Natural killer cell (primary cell): ENCODE measurements at regions not wholly inside any gene's neighbourhood (a gene's known extent, or its start where the extent isn't known, plus 50 kb on each side); places are given as distances from the start of the nearest gene placed in this dataset.

Source experiments
- ATAC-seq, 3 donors: fragments of 150-1000 bp in 2 of 3; fragments of 200-7000 bp in 1 of 3; cut with Tn5 transposase; 1 replicate in 1 of 3; 2 replicates in 2 of 3; pipeline ENCODE4 v1.10.0; 2021; ENCODE audit warnings: mild to moderate bottlenecking in 2 of 3, moderate library complexity in 2 of 3
- DNase-seq, 2 donors: peaks; one replicate each; pipeline versions ENCODE4 v3.0.0 to v3.0.0-alpha.2; 2013 to 2021; ENCODE audit warnings: mixed read lengths in 1 of 2
- H3K27ac ChIP-seq: one replicate; pipeline ENCODE4 v1.5.1; 2013; ENCODE audit warnings: mild to moderate bottlenecking, low read length
- H3K27me3 ChIP-seq: one replicate; pipeline ENCODE4 v1.6.1; 2013; ENCODE audit warnings: low read length; ENCODE audit not compliant: control insufficient read depth, insufficient read depth
- H3K36me3 ChIP-seq: one replicate; pipeline ENCODE4 v1.6.1; 2013; ENCODE audit warnings: low read length; ENCODE audit not compliant: control insufficient read depth, insufficient read depth
- H3K4me1 ChIP-seq: one replicate; pipeline ENCODE4 v1.6.1; 2013; ENCODE audit warnings: low read length; ENCODE audit not compliant: control insufficient read depth, insufficient read depth
- H3K4me3 ChIP-seq: one replicate; pipeline ENCODE4 v1.5.1; 2013; ENCODE audit warnings: low read length
- H3K9me3 ChIP-seq: one replicate; pipeline ENCODE4 v1.6.1; 2013; ENCODE audit warnings: low read length; ENCODE audit not compliant: control insufficient read depth, insufficient read depth
- H3K27ac Mint-ChIP-seq, 2 donors: one replicate each; pipeline ENCODE4 v1.8.0; 2022; ENCODE audit warnings: mild to moderate bottlenecking in 2 of 2, mixed read lengths in 2 of 2, moderate library complexity in 1 of 2
- H3K27me3 Mint-ChIP-seq, 2 donors: one replicate each; pipeline ENCODE4 v1.8.0; 2022; ENCODE audit warnings: low read depth in 2 of 2, mixed read lengths in 2 of 2
- H3K36me3 Mint-ChIP-seq: one replicate; pipeline ENCODE4 v1.8.0; 2022; ENCODE audit warnings: mixed read lengths
- H3K4me1 Mint-ChIP-seq, 2 donors: one replicate each; pipeline ENCODE4 v1.8.0; 2022; ENCODE audit warnings: mixed read lengths in 2 of 2
- H3K4me3 Mint-ChIP-seq: one replicate; pipeline ENCODE4 v1.8.0; 2022; ENCODE audit warnings: mild to moderate bottlenecking, moderate library complexity, mixed read lengths
- H3K9me3 Mint-ChIP-seq, 2 donors: one replicate each; pipeline ENCODE4 v1.8.0; 2022; ENCODE audit warnings: mixed read lengths in 2 of 2
- WGBS: methylation state at CpG from one replicate; pipeline ENCODE4 v1.1.7; 2013; ENCODE audit warnings: missing lambda C conversion rate; ENCODE audit not compliant: insufficient coverage; 5-methylcytosine and 5-hydroxymethylcytosine counted together
- intact Hi-C: fragments of 100-400 bp; cut with micrococcal nuclease; formaldehyde crosslinking; loops from one replicate; pipeline ENCODE4 v1.14.2; 2022
- TF ChIP-seq, protein P1 (sequence below): fragments of 200-600 bp; IDR thresholded peaks from one replicate; pipeline ENCODE4 v1.8.0; 2022; ENCODE audit warnings: antibody characterized with exemption

DNA sequence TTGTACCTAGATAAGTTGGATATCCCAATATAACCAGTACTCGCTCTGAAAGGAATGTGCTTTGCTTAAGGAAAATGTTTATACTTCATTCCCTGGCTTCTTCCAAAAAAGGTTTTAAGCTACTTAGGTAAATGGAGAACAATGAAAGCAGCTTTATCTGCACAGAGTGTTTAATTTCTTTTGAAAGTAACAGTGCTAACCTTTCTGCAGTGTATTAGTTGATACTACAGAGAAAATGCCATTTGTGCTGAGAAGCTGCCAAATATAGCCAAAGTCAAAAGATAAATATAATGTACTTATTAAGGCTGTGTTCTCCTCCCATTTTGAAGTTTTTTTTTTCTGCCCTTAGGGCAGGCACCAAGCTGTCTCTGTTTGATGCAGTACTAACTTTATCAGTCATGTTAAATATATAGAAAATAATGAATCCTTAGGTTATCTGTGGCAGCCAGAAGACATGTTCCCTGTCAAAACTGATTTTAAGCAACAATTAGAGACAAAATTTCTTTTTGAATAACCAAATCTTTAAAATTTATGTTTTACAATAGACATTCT, 145.4 kb upstream of the KITLG start:
- TF ChIP-seq, protein P1, sequence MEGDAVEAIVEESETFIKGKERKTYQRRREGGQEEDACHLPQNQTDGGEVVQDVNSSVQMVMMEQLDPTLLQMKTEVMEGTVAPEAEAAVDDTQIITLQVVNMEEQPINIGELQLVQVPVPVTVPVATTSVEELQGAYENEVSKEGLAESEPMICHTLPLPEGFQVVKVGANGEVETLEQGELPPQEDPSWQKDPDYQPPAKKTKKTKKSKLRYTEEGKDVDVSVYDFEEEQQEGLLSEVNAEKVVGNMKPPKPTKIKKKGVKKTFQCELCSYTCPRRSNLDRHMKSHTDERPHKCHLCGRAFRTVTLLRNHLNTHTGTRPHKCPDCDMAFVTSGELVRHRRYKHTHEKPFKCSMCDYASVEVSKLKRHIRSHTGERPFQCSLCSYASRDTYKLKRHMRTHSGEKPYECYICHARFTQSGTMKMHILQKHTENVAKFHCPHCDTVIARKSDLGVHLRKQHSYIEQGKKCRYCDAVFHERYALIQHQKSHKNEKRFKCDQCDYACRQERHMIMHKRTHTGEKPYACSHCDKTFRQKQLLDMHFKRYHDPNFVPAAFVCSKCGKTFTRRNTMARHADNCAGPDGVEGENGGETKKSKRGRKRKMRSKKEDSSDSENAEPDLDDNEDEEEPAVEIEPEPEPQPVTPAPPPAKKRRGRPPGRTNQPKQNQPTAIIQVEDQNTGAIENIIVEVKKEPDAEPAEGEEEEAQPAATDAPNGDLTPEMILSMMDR = no peak
- no CpG with 5 or more reads among the region's 1 CpG for WGBS
- H3K4me1 ChIP-seq = no peaks in the 10 kb centered on the region
- no peak overlapping the region for H3K4me3 ChIP-seq
- H3K27me3 ChIP-seq = no peaks in the 10 kb centered on the region
- Mint-ChIP-seq H3K4me3 (no peak overlapping the region), H3K9me3 (peaks cover 10% of the 10 kb centered on the region in 2 donors), H3K36me3 (no peaks in the 10 kb centered on the region), H3K27ac (no peak overlapping the region), H3K27me3 (no peaks in the 10 kb centered on the region), H3K4me1 (no peaks in the 10 kb centered on the region)
- H3K9me3 ChIP-seq = no peaks in the 10 kb centered on the region
- no peak overlapping the region for H3K27ac ChIP-seq
- no peak for DNase-seq
- H3K36me3 ChIP-seq = no peaks in the 10 kb centered on the region
- intact Hi-C loops = no loop called here
- no peak for ATAC-seq

DNA sequence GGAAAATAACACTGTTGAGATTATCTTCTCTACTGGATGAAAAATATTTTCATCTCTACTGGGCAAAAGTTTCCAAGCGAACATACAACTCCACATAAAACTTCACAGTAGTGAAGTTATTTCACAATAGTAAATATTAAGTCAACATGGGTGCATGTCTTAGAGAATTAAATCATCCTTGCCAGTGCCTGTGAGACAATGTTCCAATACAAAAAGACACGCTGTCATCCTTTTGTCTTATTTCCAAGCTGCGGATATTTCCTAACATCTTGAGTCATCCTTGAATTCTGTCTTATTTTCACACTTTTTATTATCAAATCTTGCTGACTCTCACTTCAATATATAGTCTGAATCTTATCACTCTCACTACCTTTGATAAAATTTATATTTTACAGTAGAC, 142.9 kb upstream of the KITLG start:
- H3K27ac Mint-ChIP-seq = no peak overlapping the region
- no peak overlapping the region for H3K4me3 Mint-ChIP-seq
- H3K27me3 Mint-ChIP-seq = no peaks in the 10 kb centered on the region
- Histone ChIP-seq H3K27me3 (no peaks in the 10 kb centered on the region), H3K4me3 (no peak overlapping the region), H3K27ac (no peak overlapping the region), H3K4me1 (no peaks in the 10 kb centered on the region), H3K36me3 (no peaks in the 10 kb centered on the region), H3K9me3 (no peaks in the 10 kb centered on the region)
- 86% methylated on average over 2 of the region's 3 CpGs for WGBS
- ATAC-seq (no peak), DNase-seq (no peak)
- no peaks in the 10 kb centered on the region for H3K36me3 Mint-ChIP-seq
- TF ChIP-seq, protein P1 = no peak
- no peaks in the 10 kb centered on the region for H3K4me1 Mint-ChIP-seq
- peaks cover 10% of the 10 kb centered on the region in 2 donors for H3K9me3 Mint-ChIP-seq
- intact Hi-C loops = no loop called here

DNA sequence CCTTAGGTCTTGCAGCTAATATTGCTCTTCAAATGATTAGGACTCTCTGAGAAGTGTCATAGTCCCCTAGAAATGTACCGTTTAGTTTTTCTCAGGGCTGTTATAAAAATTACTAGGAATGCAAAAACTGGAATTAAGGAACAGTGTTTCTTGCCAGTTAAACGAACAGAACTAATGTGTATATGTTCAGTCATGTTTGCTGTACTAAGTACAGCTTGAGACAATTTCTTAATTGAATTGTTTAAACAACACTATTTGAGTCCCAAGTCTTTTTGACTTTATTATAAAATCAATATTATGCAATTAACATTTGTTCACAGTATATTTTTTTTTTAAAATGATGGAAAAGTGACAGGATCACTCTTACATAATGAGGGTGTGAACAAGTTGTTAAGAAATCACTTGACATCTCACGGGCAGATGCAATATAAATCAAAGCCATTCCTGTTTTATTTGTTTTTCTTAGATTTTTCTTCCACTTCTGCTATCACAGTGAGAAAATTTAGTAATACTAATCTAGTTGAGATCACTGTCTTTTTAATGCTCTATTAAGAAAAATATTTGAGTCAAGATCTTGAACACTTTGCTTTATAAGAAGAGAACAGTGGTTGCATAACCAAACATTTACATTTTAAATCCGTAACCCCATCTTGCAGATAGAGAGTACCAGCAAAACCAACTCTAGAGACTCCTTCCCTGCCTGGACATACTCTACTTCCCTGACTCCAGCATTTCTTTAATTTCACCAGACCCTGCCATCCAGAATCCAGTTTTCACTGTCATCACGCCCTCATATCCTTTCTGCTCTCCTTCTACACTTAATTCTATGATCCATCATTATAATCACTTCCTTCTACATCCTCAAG, 140.7 kb upstream of the KITLG start:
- H3K36me3 Mint-ChIP-seq = no peaks in the 10 kb centered on the region
- H3K27me3 ChIP-seq = no peaks in the 10 kb centered on the region
- H3K4me1 Mint-ChIP-seq = no peaks in the 10 kb centered on the region
- peaks cover 5 to 7% of the 10 kb centered on the region in 2 donors for H3K9me3 Mint-ChIP-seq
- H3K4me3 Mint-ChIP-seq = no peak overlapping the region
- ATAC-seq (no peak), DNase-seq (no peak)
- WGBS = 67% methylated on average over 4 of the region's 5 CpGs
- H3K36me3 ChIP-seq = no peaks in the 10 kb centered on the region
- no peaks in the 10 kb centered on the region for H3K27me3 Mint-ChIP-seq
- H3K27ac Mint-ChIP-seq = no peak overlapping the region
- TF ChIP-seq, protein P1 = no peak
- intact Hi-C loops = no loop called here
- no peaks in the 10 kb centered on the region for H3K4me1 ChIP-seq
- no peak overlapping the region for H3K4me3 ChIP-seq
- no peak overlapping the region for H3K27ac ChIP-seq
- H3K9me3 ChIP-seq = no peaks in the 10 kb centered on the region

DNA sequence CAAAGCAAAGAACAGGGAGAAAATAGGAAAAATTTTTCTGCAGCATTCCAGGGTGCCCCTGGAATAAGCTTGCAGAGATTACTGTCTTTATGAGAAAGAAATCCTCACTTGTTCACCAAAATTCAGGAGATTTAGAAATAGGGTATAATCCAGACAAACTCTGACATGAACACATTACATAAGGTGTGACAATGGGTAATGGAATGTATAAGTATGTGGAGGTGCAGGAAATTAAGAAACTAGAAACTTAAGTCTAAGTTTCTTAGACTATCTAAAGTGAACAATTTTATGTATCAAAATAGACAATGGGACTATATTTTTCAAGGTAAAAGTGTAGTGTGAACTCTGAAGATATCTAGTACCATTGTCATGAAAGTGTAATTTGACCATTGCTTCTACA, 140.0 kb upstream of the KITLG start:
- Histone ChIP-seq H3K27ac (no peak overlapping the region), H3K4me1 (no peaks in the 10 kb centered on the region), H3K4me3 (no peak overlapping the region), H3K9me3 (no peaks in the 10 kb centered on the region), H3K27me3 (no peaks in the 10 kb centered on the region), H3K36me3 (no peaks in the 10 kb centered on the region)
- Mint-ChIP-seq H3K4me1 (no peaks in the 10 kb centered on the region), H3K27ac (no peak overlapping the region), H3K27me3 (no peaks in the 10 kb centered on the region), H3K4me3 (no peak overlapping the region), H3K36me3 (no peaks in the 10 kb centered on the region), H3K9me3 (peaks cover 7 to 8% of the 10 kb centered on the region in 2 donors)
- DNase-seq (no peak), ATAC-seq (no peak)
- intact Hi-C loops = no loop called here
- TF ChIP-seq, protein P1 = no peak
